Neural cell (in vitro differentiated cells): ENCODE measurements at regions not wholly inside any gene's neighbourhood (a gene's known extent, or its start where the extent isn't known, plus 50 kb on each side); places are given as distances from the start of the nearest gene placed in this dataset.

Source experiments
- H2AFZ ChIP-seq: fragments of 200-600, 300-800 bp; sonication (generic), shearing (Covaris generic); 2 replicates; pipeline ENCODE4 v1.6.0; 2014; ENCODE audit warnings: low read depth, mild to moderate bottlenecking, antibody characterized with exemption, low read length, moderate library complexity
- H3F3A ChIP-seq: fragments of 200-600 bp; shearing (Covaris generic); 2 replicates; pipeline ENCODE4 v1.6.1; 2016; ENCODE audit warnings: mild to moderate bottlenecking, moderate library complexity, mixed read lengths, antibody characterized with exemption, low read length; ENCODE audit not compliant: insufficient read depth, poor library complexity, severe bottlenecking
- H3K27ac ChIP-seq: fragments of 200-600, 300-800 bp; sonication (generic), shearing (Covaris generic); 2 replicates; pipeline ENCODE4 v1.5.1; 2014; ENCODE audit warnings: mild to moderate bottlenecking, low read length, moderate library complexity
- H3K27me3 ChIP-seq: fragments of 300-800, 200-600 bp; sonication (generic), shearing (Covaris generic); 2 replicates; pipeline ENCODE4 v1.6.0; 2014; ENCODE audit warnings: mild to moderate bottlenecking, low read depth, low read length, moderate library complexity; ENCODE audit not compliant: insufficient read depth
- H3K36me3 ChIP-seq: fragments of 300-800, 200-600 bp; sonication (generic), shearing (Covaris generic); 2 replicates; pipeline ENCODE4 v1.5.1; 2014; ENCODE audit warnings: mild to moderate bottlenecking, antibody characterized with exemption, low read length, moderate library complexity; ENCODE audit not compliant: insufficient read depth
- H3K4me2 ChIP-seq: fragments of 300-800, 200-600 bp; sonication (generic), shearing (Covaris generic); 2 replicates; pipeline ENCODE4 v1.6.0; 2014; ENCODE audit warnings: mild to moderate bottlenecking, low read length
- H3K4me3 ChIP-seq: fragments of 300-800, 200-600 bp; sonication (generic), shearing (Covaris generic); 2 replicates; pipeline ENCODE4 v1.5.1; 2014; ENCODE audit warnings: mild to moderate bottlenecking, low read length, moderate library complexity
- H3K79me2 ChIP-seq: fragments of 200-600 bp; shearing (Covaris generic); replicated peaks from 2 replicates; pipeline ENCODE4 v1.6.0; 2014; ENCODE audit warnings: mild to moderate bottlenecking, low read length, moderate library complexity; ENCODE audit not compliant: insufficient read depth
- H3K9ac ChIP-seq: fragments of 300-800, 200-600 bp; sonication (generic), shearing (Covaris generic); 2 replicates; pipeline ENCODE4 v1.6.1; 2016; ENCODE audit warnings: mild to moderate bottlenecking, low read length, mixed read lengths
- H3K9me2 ChIP-seq: fragments of 200-600 bp; shearing (Covaris generic); 2 replicates; pipeline ENCODE4 v1.6.1; 2016; ENCODE audit warnings: mild to moderate bottlenecking, low read length, mixed read lengths; ENCODE audit not compliant: insufficient read depth
- H3K9me3 ChIP-seq: fragments of 200-600, 300-800 bp; sonication (generic), shearing (Covaris generic); 2 replicates; pipeline ENCODE4 v1.6.1; 2016; ENCODE audit warnings: mild to moderate bottlenecking, mixed run types, low read length, moderate library complexity, mixed read lengths
- H4K20me1 ChIP-seq: fragments of 200-600 bp; shearing (Covaris generic); 2 replicates; pipeline ENCODE4 v1.6.1; 2016; ENCODE audit warnings: mild to moderate bottlenecking, mixed run types; ENCODE audit not compliant: insufficient read depth
- CTCF ChIP-seq: fragments of 450-650 bp; IDR thresholded peaks from 2 replicates; pipeline ENCODE4 v1.5.1; 2014; ENCODE audit warnings: antibody characterized with exemption, mild to moderate bottlenecking, moderate library complexity; ENCODE audit not compliant: poor library complexity, severe bottlenecking
- EP300 ChIP-seq: fragments of 450-650 bp; conservative IDR thresholded peaks from 2 replicates; pipeline ENCODE4 v1.6.1; 2014; ENCODE audit warnings: antibody characterized with exemption, mild to moderate bottlenecking, moderate library complexity; ENCODE audit not compliant: poor library complexity, severe bottlenecking
- EZH2 ChIP-seq: fragments of 200-600, 300-800 bp; shearing (Covaris generic), sonication (generic); IDR thresholded peaks from 2 replicates; pipeline ENCODE4 v1.6.1; 2014; ENCODE audit warnings: antibody characterized with exemption, low read length, borderline replicate concordance, mild to moderate bottlenecking; ENCODE audit not compliant: insufficient read depth, poor library complexity, severe bottlenecking
- MXI1 ChIP-seq: fragments of 450-650 bp; conservative IDR thresholded peaks from 2 replicates; pipeline ENCODE4 v1.6.1; 2014; ENCODE audit warnings: antibody characterized with exemption, mild to moderate bottlenecking; ENCODE audit not compliant: poor library complexity, severe bottlenecking
- POLR2AphosphoS5 ChIP-seq: IDR thresholded peaks from 2 replicates; pipeline ENCODE4 v1.6.1; 2012
- RAD21 ChIP-seq: fragments of 450-650 bp; conservative IDR thresholded peaks from 2 replicates; pipeline ENCODE4 v1.6.1; 2014; ENCODE audit warnings: antibody characterized with exemption, mild to moderate bottlenecking, moderate library complexity
- REST ChIP-seq: IDR thresholded peaks from 2 replicates; pipeline ENCODE4 v1.6.1; 2012; ENCODE audit warnings: borderline replicate concordance
- SMC3 ChIP-seq: fragments of 450-650 bp; conservative IDR thresholded peaks from 2 replicates; pipeline ENCODE4 v1.6.1; 2014; ENCODE audit warnings: antibody characterized with exemption, mild to moderate bottlenecking, moderate library complexity; ENCODE audit not compliant: poor library complexity
- TAF1 ChIP-seq: IDR thresholded peaks from 2 replicates; pipeline ENCODE4 v1.6.1; 2012; ENCODE audit warnings: low read depth

- TF ChIP-seq MXI1 (no peak), EP300 (no peak), RAD21 (no peak), REST (no peak), SMC3 (no peak), POLR2AphosphoS5 (no peak), CTCF (no peak)
Measured at GRCh38 chr4:22203711-22204011, 255.1 kb upstream of the KCNIP4 start.

GRCh38 chr4:22202975-22203710, 254.6 kb upstream of the KCNIP4 start:
- H4K20me1 ChIP-seq = no peaks in the 10 kb centered on the region
- H3F3A ChIP-seq = no peaks in the 10 kb centered on the region
- H3K27ac ChIP-seq = no peak overlapping the region
- H3K4me3 ChIP-seq = no peak overlapping the region
- no peaks in the 10 kb centered on the region for H3K27me3 ChIP-seq
- no peak overlapping the region for H3K4me2 ChIP-seq
- H3K79me2 ChIP-seq = no peaks in the 10 kb centered on the region
- H3K9me2 ChIP-seq = no peaks in the 10 kb centered on the region
- TF ChIP-seq MXI1 (no peak), TAF1 (no peak), EZH2 (no peak), CTCF (no peak), POLR2AphosphoS5 (no peak)
- no peaks in the 10 kb centered on the region for H3K9me3 ChIP-seq
- H2AFZ ChIP-seq = no peak overlapping the region
- no peaks in the 10 kb centered on the region for H3K36me3 ChIP-seq
- H3K9ac ChIP-seq = no peak overlapping the region

More at GRCh38 chr4:22203711-22204011, 255.1 kb upstream of the KCNIP4 start:
- Histone ChIP-seq H3K4me3 (no peak overlapping the region), H3K9ac (no peak overlapping the region), H3K9me2 (no peaks in the 10 kb centered on the region), H3K27ac (no peak overlapping the region), H2AFZ (no peak overlapping the region), H3K27me3 (no peaks in the 10 kb centered on the region), H4K20me1 (no peaks in the 10 kb centered on the region), H3F3A (no peaks in the 10 kb centered on the region), H3K9me3 (no peaks in the 10 kb centered on the region), H3K36me3 (no peaks in the 10 kb centered on the region), H3K79me2 (no peaks in the 10 kb centered on the region), H3K4me2 (no peak overlapping the region)
